NCI-H2171 treated with DMSO at 0.1 percent for 48 hours (cell line): ENCODE measurements at regions not wholly inside any gene's neighbourhood (a gene's known extent, or its start where the extent isn't known, plus 50 kb on each side); places are given as distances from the start of the nearest gene placed in this dataset.

Source experiments
- DNase-seq: peaks from one replicate; lab custom pipeline; 2025; lab: John Stamatoyannopoulos, UW

- no peak for DNase-seq
These were observed 208.2 kb upstream of the INHBA start for GRCh38 chr7:41910940-41911600.

GRCh38 chr7:41907444-41907843 lies 204.6 kb upstream of the INHBA start:
- DNase-seq = no peak

- no peak for DNase-seq
These were observed 197.6 kb upstream of the INHBA start for GRCh38 chr7:41900532-41900931.

GRCh38 chr7:41899823-41900433 lies 197.0 kb upstream of the INHBA start:
- no peak for DNase-seq

- no peak for DNase-seq
These were observed 190.8 kb upstream of the INHBA start for GRCh38 chr7:41893656-41894055.

GRCh38 chr7:41892356-41893100 lies 189.6 kb upstream of the INHBA start:
- DNase-seq = no peak

- DNase-seq = no peak
These were observed 189.1 kb upstream of the INHBA start for GRCh38 chr7:41891950-41892349.

GRCh38 chr7:41890631-41891274 lies 187.9 kb upstream of the INHBA start:
- DNase-seq = no peak

GRCh38 chr7:41889472-41889871 lies 186.6 kb upstream of the INHBA start:
- DNase-seq = no peak

GRCh38 chr7:41889040-41889439 lies 186.2 kb upstream of the INHBA start:
- no peak for DNase-seq

GRCh38 chr7:41887416-41887815 lies 184.5 kb upstream of the INHBA start:
- DNase-seq = no peak

- DNase-seq = no peak
These were observed 184.0 kb upstream of the INHBA start for GRCh38 chr7:41886901-41887311.

GRCh38 chr7:41886262-41886900 lies 183.5 kb upstream of the INHBA start:
- DNase-seq = no peak

- DNase-seq = no peak
These were observed 182.9 kb upstream of the INHBA start for GRCh38 chr7:41885748-41886147.

GRCh38 chr7:41885078-41885477 lies 182.2 kb upstream of the INHBA start:
- DNase-seq = no peak

- DNase-seq = no peak
These were observed 180.0 kb upstream of the INHBA start for GRCh38 chr7:41882745-41883420.

- DNase-seq = no peak
These were observed 179.4 kb upstream of the INHBA start for GRCh38 chr7:41882256-41882655.

GRCh38 chr7:41881331-41882130 lies 178.6 kb upstream of the INHBA start:
- no peak for DNase-seq

- no peak for DNase-seq
These were observed 177.2 kb upstream of the INHBA start for GRCh38 chr7:41880107-41880506.

GRCh38 chr7:41879403-41879802 lies 176.5 kb upstream of the INHBA start:
- no peak for DNase-seq
